H1 (cell line): ENCODE measurements at regions not wholly inside any gene's neighbourhood (a gene's known extent, or its start where the extent isn't known, plus 50 kb on each side); places are given as distances from the start of the nearest gene placed in this dataset.

Experiments used
- CTCF ChIA-PET: fragments of 300-600 bp; sonication (Branson Sonifier 250); formaldehyde crosslinking; loops from one replicate; lab custom pipeline; 2021; ENCODE audit not compliant: partially characterized antibody; lab: Charles Lee
- POLR2A ChIA-PET: fragments of 300-600 bp; sonication (Branson Sonifier 250); formaldehyde crosslinking; loops from one replicate; lab custom pipeline; 2021; ENCODE audit warnings: inconsistent platforms; ENCODE audit not compliant: partially characterized antibody; lab: Charles Lee
- DNase-seq, 2 experiments: peaks; one replicate each; pipeline versions ENCODE4 v3.0.0 to v3.0.0-alpha.2; 2010 to 2022; ENCODE audit warnings: low spot score in 2 of 2, low read depth in 1 of 2, mixed read lengths in 1 of 2
- FAIRE-seq: peaks from 2 replicates; lab custom pipeline; 2011; peaks lifted over from hg19 to GRCh38; lab: Jason Lieb, UNC
- H2AFZ ChIP-seq: 2 replicates; pipeline ENCODE4 v1.8.1; 2012; ENCODE audit warnings: low read length, inconsistent platforms
- H2AK5ac ChIP-seq: 2 replicates; pipeline ENCODE4 v1.6.1; 2013; ENCODE audit warnings: low read depth, low read length
- H2BK120ac ChIP-seq: replicated peaks from 2 replicates; pipeline ENCODE3; 2013; ENCODE audit warnings: low read depth, low read length, inconsistent platforms
- H2BK12ac ChIP-seq: 2 replicates; pipeline ENCODE4 v1.6.1; 2013; ENCODE audit warnings: low read depth, low read length
- H2BK15ac ChIP-seq: 2 replicates; pipeline ENCODE4 v1.6.1; 2013; ENCODE audit warnings: low read length
- H2BK20ac ChIP-seq: 2 replicates; pipeline ENCODE4 v1.6.1; 2013; ENCODE audit warnings: low read length
- H2BK5ac ChIP-seq: 2 replicates; pipeline ENCODE4 v1.6.1; 2013; ENCODE audit warnings: low read depth, low read length
- H3K14ac ChIP-seq: 2 replicates; pipeline ENCODE4 v1.6.1; 2013; ENCODE audit warnings: inconsistent platforms; ENCODE audit not compliant: insufficient read length
- H3K18ac ChIP-seq: 2 replicates; pipeline ENCODE4 v1.6.1; 2013; ENCODE audit warnings: low read length; ENCODE audit errors: extremely low read depth
- H3K23ac ChIP-seq: 2 replicates; pipeline ENCODE4 v1.6.1; 2013; ENCODE audit warnings: inconsistent platforms; ENCODE audit not compliant: insufficient read length
- H3K23me2 ChIP-seq: 2 replicates; pipeline ENCODE4 v1.6.1; 2013; ENCODE audit warnings: low read depth, low read length
- H3K27ac ChIP-seq: 2 replicates; pipeline ENCODE4 v1.6.1; 2011; ENCODE audit warnings: low read depth, low read length, inconsistent platforms
- H3K27me3 ChIP-seq, 4 experiments: replicated peaks in 1 of 4; 1 replicate in 1 of 4; 2 replicates in 3 of 4; pipeline versions ENCODE4 v1.6.1 to v1.8.1; 2011 to 2013; ENCODE audit warnings: low read length in 3 of 4, mild to moderate bottlenecking in 3 of 4, inconsistent platforms in 2 of 4, mixed read lengths in 2 of 4, moderate library complexity in 1 of 4; ENCODE audit not compliant: control insufficient read depth in 3 of 4, insufficient read depth in 3 of 4; ENCODE audit errors: extremely low read depth in 1 of 4
- H3K36me3 ChIP-seq, 4 experiments: 2 replicates each; pipeline versions ENCODE4 v1.6.1 to v1.8.1; 2011 to 2013; ENCODE audit warnings: mild to moderate bottlenecking in 4 of 4, low read length in 3 of 4, moderate library complexity in 2 of 4, control low read depth in 1 of 4, inconsistent platforms in 1 of 4; ENCODE audit not compliant: insufficient read depth in 4 of 4, control insufficient read depth in 2 of 4
- H3K4ac ChIP-seq: replicated peaks from 2 replicates; pipeline ENCODE3; 2013; ENCODE audit warnings: low read length, low read depth, mixed read lengths, inconsistent platforms; ENCODE audit not compliant: insufficient read length
- H3K4me1 ChIP-seq, 4 experiments: replicated peaks in 1 of 4; 1 replicate in 1 of 4; 2 replicates in 3 of 4; pipeline versions ENCODE4 v1.6.1 to v1.8.1; 2011 to 2013; ENCODE audit warnings: low read length in 3 of 4, inconsistent platforms in 2 of 4, mixed read lengths in 1 of 4; ENCODE audit not compliant: insufficient read depth in 4 of 4, control insufficient read depth in 3 of 4
- H3K4me2 ChIP-seq, 2 experiments: 2 replicates each; pipeline versions ENCODE4 v1.6.1 to v1.8.1; 2011 to 2013; ENCODE audit warnings: low read depth in 2 of 2, low read length in 2 of 2, control low read depth in 1 of 2, inconsistent platforms in 1 of 2, mild to moderate bottlenecking in 1 of 2; ENCODE audit not compliant: insufficient read depth in 1 of 2
- H3K4me3 ChIP-seq, 4 experiments: fragments of 200-600, 300-600 bp in 1 of 4; sonication (generic), shearing (Covaris generic), sonication (Bioruptor Twin) in 1 of 4; 2 replicates each; pipeline versions ENCODE4 v1.5.1 to v1.8.1; 2011 to 2016; ENCODE audit warnings: low read length in 4 of 4, low read depth in 3 of 4, control low read depth in 2 of 4, inconsistent platforms in 2 of 4, mild to moderate bottlenecking in 2 of 4, mixed read lengths in 1 of 4, moderate library complexity in 1 of 4; ENCODE audit not compliant: insufficient read depth in 2 of 4; ENCODE audit errors: extremely low read depth in 1 of 4
- H3K56ac ChIP-seq: replicated peaks from 2 replicates; pipeline ENCODE3; 2013; ENCODE audit warnings: low read depth, mild to moderate bottlenecking, mixed read lengths, low read length, inconsistent platforms; ENCODE audit not compliant: insufficient read length
- H3K79me1 ChIP-seq: 2 replicates; pipeline ENCODE4 v1.6.1; 2013; ENCODE audit warnings: low read depth, low read length, control low read depth
- H3K79me2 ChIP-seq, 2 experiments: 2 replicates each; pipeline versions ENCODE4 v1.6.1 to v1.8.1; 2012 to 2013; ENCODE audit warnings: low read length in 2 of 2, mild to moderate bottlenecking in 2 of 2, inconsistent platforms in 1 of 2; ENCODE audit not compliant: insufficient read depth in 2 of 2, control insufficient read depth in 1 of 2
- H3K9ac ChIP-seq, 4 experiments: replicated peaks in 1 of 4; 1 replicate in 1 of 4; 2 replicates in 3 of 4; pipeline versions ENCODE4 v1.6.1 to v1.8.1; 2011 to 2013; ENCODE audit warnings: low read depth in 3 of 4, low read length in 3 of 4, control low read depth in 2 of 4, mild to moderate bottlenecking in 2 of 4, moderate library complexity in 2 of 4, inconsistent platforms in 1 of 4; ENCODE audit errors: extremely low read depth in 1 of 4
- H3K9me3 ChIP-seq, 2 experiments: 2 replicates each; pipeline versions ENCODE4 v1.6.1 to v1.8.1; 2012 to 2013; ENCODE audit warnings: mild to moderate bottlenecking in 2 of 2, moderate library complexity in 2 of 2, control low read depth in 1 of 2, inconsistent platforms in 1 of 2, low read depth in 1 of 2, low read length in 1 of 2, mixed read lengths in 1 of 2; ENCODE audit not compliant: insufficient read depth in 2 of 2
- H4K20me1 ChIP-seq, 2 experiments: replicated peaks in 1 of 2; 2 replicates each; pipeline versions ENCODE3 to v1.8.1; 2011 to 2013; ENCODE audit warnings: inconsistent platforms in 2 of 2, low read length in 2 of 2, mild to moderate bottlenecking in 1 of 2; ENCODE audit not compliant: insufficient read depth in 2 of 2, control insufficient read depth in 1 of 2
- H4K5ac ChIP-seq: 2 replicates; pipeline ENCODE4 v1.6.1; 2013; ENCODE audit warnings: low read length, low read depth, mixed read lengths, inconsistent platforms; ENCODE audit not compliant: insufficient read length
- H4K8ac ChIP-seq: 2 replicates; pipeline ENCODE4 v1.8.0; 2013; ENCODE audit warnings: mild to moderate bottlenecking, moderate library complexity, low read length, inconsistent platforms; ENCODE audit not compliant: insufficient read depth; ENCODE audit errors: extremely low read depth
- H4K91ac ChIP-seq: replicated peaks from 2 replicates; pipeline ENCODE3; 2013; ENCODE audit warnings: low read length, mixed read lengths, inconsistent platforms; ENCODE audit not compliant: insufficient read length
- BACH1 ChIP-seq: IDR thresholded peaks from 2 replicates; pipeline ENCODE4 v1.6.1; 2012; ENCODE audit warnings: low read length, improper control_type of control experiment
- BCL11A ChIP-seq, 2 experiments: IDR thresholded peaks; one replicate each; pipeline ENCODE4 v1.6.1; 2011; ENCODE audit warnings: low read depth in 2 of 2, low read length in 2 of 2, mild to moderate bottlenecking in 2 of 2
- CEBPB ChIP-seq: IDR thresholded peaks from 2 replicates; pipeline ENCODE4 v1.6.1; 2012; ENCODE audit warnings: low read depth, low read length
- CHD2 ChIP-seq: IDR thresholded peaks from 2 replicates; pipeline ENCODE4 v1.6.1; 2012; ENCODE audit warnings: low read length, improper control_type of control experiment
- CTBP2 ChIP-seq: IDR thresholded peaks from 2 replicates; pipeline ENCODE4 v1.7.0; 2011; ENCODE audit warnings: borderline replicate concordance, mild to moderate bottlenecking, moderate library complexity, mixed read lengths, low read length; ENCODE audit not compliant: insufficient read depth, insufficient read length
- CTCF ChIP-seq, 3 experiments: IDR thresholded peaks; 1 replicate in 2 of 3; 2 replicates in 1 of 3; pipeline versions ENCODE4 v1.5.1 to v1.6.1; 2011; ENCODE audit warnings: low read length in 3 of 3, mild to moderate bottlenecking in 3 of 3, inconsistent platforms in 2 of 3, low read depth in 1 of 3, moderate library complexity in 1 of 3; ENCODE audit not compliant: insufficient read depth in 1 of 3; ENCODE audit errors: control extremely low read depth in 1 of 3
- KDM4A ChIP-seq: IDR thresholded peaks from one replicate; pipeline ENCODE4 v1.7.1; 2012; ENCODE audit warnings: low read depth, mild to moderate bottlenecking, moderate library complexity, low read length, inconsistent platforms; ENCODE audit not compliant: severe bottlenecking
- MAX ChIP-seq: IDR thresholded peaks from 2 replicates; pipeline ENCODE4 v1.6.1; 2012; ENCODE audit warnings: inconsistent platforms
- RBBP5 ChIP-seq: IDR thresholded peaks from 2 replicates; pipeline ENCODE4 v1.7.1; 2012; ENCODE audit warnings: low read depth, mild to moderate bottlenecking, inconsistent platforms, low read length, moderate library complexity, borderline replicate concordance
- SP1 ChIP-seq: IDR thresholded peaks from 2 replicates; pipeline ENCODE4 v1.6.1; 2011; ENCODE audit warnings: low read depth, low read length
- SP2 ChIP-seq: IDR thresholded peaks from 2 replicates; pipeline ENCODE4 v1.6.1; 2012; ENCODE audit warnings: mild to moderate bottlenecking, low read length, inconsistent platforms
- TAF7 ChIP-seq: optimal IDR thresholded peaks from 2 replicates; pipeline ENCODE3; 2011; ENCODE audit warnings: low read depth, mild to moderate bottlenecking, inconsistent platforms, low read length, moderate library complexity, borderline replicate concordance
- WGBS, 2 experiments: shearing (Covaris generic) in 1 of 2; methylation state at CpG; one replicate each; pipeline versions ENCODE4 v1.1.6 to v1.1.7; 2013 to 2015; ENCODE audit warnings: low lambda C conversion rate in 2 of 2, mixed read lengths in 2 of 2, inconsistent platforms in 1 of 2, low coverage in 1 of 2, missing lambda C conversion rate in 1 of 2; ENCODE audit not compliant: insufficient replicate concordance in 2 of 2, insufficient coverage in 1 of 2, insufficient read length in 1 of 2; ENCODE audit errors: extremely low coverage in 1 of 2, missing lambda C conversion rate in 1 of 2; 5-methylcytosine and 5-hydroxymethylcytosine counted together

GRCh38 chr1:200495901-200496300 lies 86.1 kb upstream of the ZNF281 start:
- H3K23ac ChIP-seq: no peak overlapping the region
- no peak overlapping the region for H3K18ac ChIP-seq
- DNase-seq (no peak), FAIRE-seq (no peak)
- no peak overlapping the region for H2BK5ac ChIP-seq
- no peaks in the 10 kb centered on the region for H3K79me1 ChIP-seq
- CTCF ChIA-PET: interaction anchor here (0.6 to 1.6 kb wide), 2 partner anchors 15 to 89 kb away, joined by 4 to 5 read pairs; no protein-coding TSS in a partner anchor
- no peak overlapping the region for H3K56ac ChIP-seq
- no peaks in the 10 kb centered on the region for H4K20me1 ChIP-seq
- no peak overlapping the region for H3K14ac ChIP-seq
- H3K9me3 ChIP-seq: no peaks in the 10 kb centered on the region
- POLR2A ChIA-PET: no interaction called here
- no peaks in the 10 kb centered on the region for H3K27me3 ChIP-seq
- no peak overlapping the region for H3K4me2 ChIP-seq
- no peak overlapping the region for H3K9ac ChIP-seq
- H3K79me2 ChIP-seq: no peaks in the 10 kb centered on the region
- no peak overlapping the region for H3K27ac ChIP-seq
- H4K8ac ChIP-seq: no peak overlapping the region
- no peak overlapping the region for H2AK5ac ChIP-seq
- H3K4me1 ChIP-seq: no peaks in the 10 kb centered on the region
- H3K4me3 ChIP-seq: no peak overlapping the region
- no peak overlapping the region for H2BK15ac ChIP-seq
- WGBS, 2 experiments: 90% methylated on average over 1 of the region's 1 CpG; no CpG with 5 or more reads in 1 of the 2 experiments
- H3K36me3 ChIP-seq: no peaks in the 10 kb centered on the region
- no peak overlapping the region for H4K5ac ChIP-seq
- no peak overlapping the region for H2AFZ ChIP-seq
- no peak overlapping the region for H4K91ac ChIP-seq
- H3K23me2 ChIP-seq: no peaks in the 10 kb centered on the region
- H3K4ac ChIP-seq: no peak overlapping the region
- no peak overlapping the region for H2BK20ac ChIP-seq
- H2BK12ac ChIP-seq: no peak overlapping the region
- no peak overlapping the region for H2BK120ac ChIP-seq
- TF ChIP-seq KDM4A: no peak
- TF ChIP-seq MAX: no peak
- no peak for TF ChIP-seq BCL11A (IDR thresholded peaks at IDR 0.05; ENCODE audit: low read depth in 2 of 2, low read length in 2 of 2)
- TF ChIP-seq CTCF (IDR thresholded peaks at IDR 0.05; ENCODE audit: control extremely low read depth in 1 of 3, insufficient read depth in 1 of 3, low read depth in 1 of 3, low read length in 3 of 3): no peak
- TF ChIP-seq SP2: no peak
- no peak for TF ChIP-seq TAF7
- TF ChIP-seq SP1: no peak
- no peak for TF ChIP-seq CTBP2
- no peak for TF ChIP-seq BACH1
- TF ChIP-seq CEBPB: no peak
- no peak for TF ChIP-seq RBBP5
- TF ChIP-seq CHD2: no peak
